Brain microvascular endothelial cell (primary cell): ENCODE measurements at regions not wholly inside any gene's neighbourhood (a gene's known extent, or its start where the extent isn't known, plus 50 kb on each side); places are given as distances from the start of the nearest gene placed in this dataset.
A peak's percentile ranks its signal among the peaks of the same experiment; 100 is the strongest.

Source experiments
- DNase-seq: peaks from one replicate; pipeline ENCODE4 v3.0.0-alpha.2; 2020
- H3K27ac ChIP-seq: fragments of 250-450 bp; sonication (Bioruptor Pico); 2 replicates; pipeline ENCODE4 v1.5.1; 2020; ENCODE audit warnings: mild to moderate bottlenecking, moderate library complexity
- H3K27me3 ChIP-seq: fragments of 250-450 bp; sonication (Bioruptor Pico); replicated peaks from 2 replicates; pipeline ENCODE4 v1.5.1; 2020; ENCODE audit warnings: mild to moderate bottlenecking
- H3K36me3 ChIP-seq: fragments of 250-450 bp; sonication (Bioruptor Pico); replicated peaks from 2 replicates; pipeline ENCODE4 v1.5.1; 2020; ENCODE audit warnings: mild to moderate bottlenecking
- H3K4me3 ChIP-seq: 2 replicates; pipeline ENCODE4 v1.5.1; 2011; ENCODE audit warnings: low read depth, mild to moderate bottlenecking, control low read depth, low read length, moderate library complexity
- CTCF ChIP-seq: IDR thresholded peaks from 2 replicates; pipeline ENCODE4 v1.5.1; 2011; ENCODE audit warnings: low read depth, mild to moderate bottlenecking, moderate library complexity, low read length, control low read depth, inconsistent platforms; ENCODE audit errors: missing control alignments
- in situ Hi-C: cut with HindIII; loops from 2 replicates; pipeline ENCODE4 v1.10.0; 2017; ENCODE audit warnings: low sequenced_read_pairs, low pct_ligation_motif_present

- TF ChIP-seq CTCF = peak; percentile 29
- in situ Hi-C loops = no loop called here
- Histone ChIP-seq H3K27me3 (no peaks in the 10 kb centered on the region), H3K27ac (no peak overlapping the region), H3K36me3 (no peaks in the 10 kb centered on the region), H3K4me3 (no peak overlapping the region)
- DNase-seq = no peak
Measured at GRCh38 chr1:60386249-60386648, 312.7 kb upstream of the C1orf87 start.

GRCh38 chr1:60376196-60376595 lies 302.6 kb upstream of the C1orf87 start:
- no peak overlapping the region for H3K4me3 ChIP-seq
- no peak for DNase-seq
- no peaks in the 10 kb centered on the region for H3K27me3 ChIP-seq
- in situ Hi-C loops = no loop called here
- no peaks in the 10 kb centered on the region for H3K36me3 ChIP-seq
- no peak overlapping the region for H3K27ac ChIP-seq
- no peak for TF ChIP-seq CTCF

GRCh38 chr1:60374537-60374936 lies 301.0 kb upstream of the C1orf87 start:
- no peak for DNase-seq
- Histone ChIP-seq H3K27ac (no peak overlapping the region), H3K27me3 (no peaks in the 10 kb centered on the region), H3K4me3 (no peak overlapping the region), H3K36me3 (no peaks in the 10 kb centered on the region)
- in situ Hi-C loops = no loop called here
- TF ChIP-seq CTCF = no peak

- Histone ChIP-seq H3K36me3 (no peaks in the 10 kb centered on the region), H3K4me3 (no peak overlapping the region), H3K27ac (no peak overlapping the region), H3K27me3 (no peaks in the 10 kb centered on the region)
- in situ Hi-C loops = no loop called here
- TF ChIP-seq CTCF = no peak
- no peak for DNase-seq
Measured at GRCh38 chr1:60367532-60367931, 294.0 kb upstream of the C1orf87 start.

GRCh38 chr1:60359431-60359830 lies 285.9 kb upstream of the C1orf87 start:
- H3K27ac ChIP-seq = no peak overlapping the region
- no peak for TF ChIP-seq CTCF
- no peak for DNase-seq
- no peaks in the 10 kb centered on the region for H3K36me3 ChIP-seq
- in situ Hi-C loops = no loop called here
- H3K4me3 ChIP-seq = no peak overlapping the region
- H3K27me3 ChIP-seq = no peaks in the 10 kb centered on the region

- Histone ChIP-seq H3K27ac (no peak overlapping the region), H3K27me3 (no peaks in the 10 kb centered on the region), H3K36me3 (no peaks in the 10 kb centered on the region), H3K4me3 (no peak overlapping the region)
- no peak for DNase-seq
- in situ Hi-C loops = no loop called here
- TF ChIP-seq CTCF = no peak
Measured at GRCh38 chr1:60350531-60350930, 277.0 kb upstream of the C1orf87 start.
